ENCODE measurements at regions not wholly inside any gene's neighbourhood (a gene's known extent, or its start where the extent isn't known, plus 50 kb on each side); places are given as distances from the start of the nearest gene placed in this dataset.

DNA sequence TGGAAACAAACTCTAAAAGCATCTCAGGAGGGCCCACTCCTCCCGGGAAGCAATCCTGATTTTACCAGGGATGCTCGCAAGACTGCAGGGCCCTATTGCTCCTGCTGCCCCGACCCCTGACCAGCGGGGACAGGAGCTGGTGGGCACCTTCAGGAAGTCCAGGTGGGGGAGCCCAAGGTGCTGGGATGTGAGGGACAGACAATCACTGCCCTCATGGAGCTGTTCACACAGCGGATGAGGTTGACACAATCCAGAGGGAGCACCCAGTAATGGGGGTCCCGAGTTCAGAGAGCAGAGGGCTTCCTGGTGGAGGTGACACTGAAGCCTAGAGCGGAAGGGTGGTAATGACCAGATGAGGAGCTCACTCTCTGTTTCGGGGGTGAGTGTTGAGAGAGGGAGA, 126.2 kb downstream of the FOXL1 start:
- TF ChIP-seq CTCF (IDR thresholded peaks at IDR 0.05), result no peak
- no peak for TF ChIP-seq ZBTB21 (CRISPR knock-in tag; IDR thresholded peaks at IDR 0.05; ENCODE audit: borderline replicate concordance)
- TF ChIP-seq OVOL2 (CRISPR knock-in tag; IDR thresholded peaks at IDR 0.05; ENCODE audit: borderline replicate concordance), result no peak
- TF ChIP-seq, protein P1, sequence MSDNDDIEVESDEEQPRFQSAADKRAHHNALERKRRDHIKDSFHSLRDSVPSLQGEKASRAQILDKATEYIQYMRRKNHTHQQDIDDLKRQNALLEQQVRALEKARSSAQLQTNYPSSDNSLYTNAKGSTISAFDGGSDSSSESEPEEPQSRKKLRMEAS (CRISPR knock-in tag; IDR thresholded peaks at IDR 0.05), result no peak
- TF ChIP-seq ZNF232 (CRISPR knock-in tag; IDR thresholded peaks at IDR 0.05), result no peak
- TF ChIP-seq, protein P2, sequence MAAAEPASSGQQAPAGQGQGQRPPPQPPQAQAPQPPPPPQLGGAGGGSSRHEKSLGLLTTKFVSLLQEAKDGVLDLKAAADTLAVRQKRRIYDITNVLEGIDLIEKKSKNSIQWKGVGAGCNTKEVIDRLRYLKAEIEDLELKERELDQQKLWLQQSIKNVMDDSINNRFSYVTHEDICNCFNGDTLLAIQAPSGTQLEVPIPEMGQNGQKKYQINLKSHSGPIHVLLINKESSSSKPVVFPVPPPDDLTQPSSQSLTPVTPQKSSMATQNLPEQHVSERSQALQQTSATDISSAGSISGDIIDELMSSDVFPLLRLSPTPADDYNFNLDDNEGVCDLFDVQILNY (CRISPR knock-in tag; IDR thresholded peaks at IDR 0.05), result no peak
- no peak for TF ChIP-seq FOXP1 (CRISPR knock-in tag; IDR thresholded peaks at IDR 0.05; ENCODE audit: borderline replicate concordance)
- no peak for TF ChIP-seq NR3C1 (CRISPR knock-in tag; conservative IDR thresholded peaks at IDR 0.05; ENCODE audit: low read depth)
- no peak for TF ChIP-seq NR2C2 (CRISPR knock-in tag; IDR thresholded peaks at IDR 0.05)
